ENCODE measurements at regions not wholly inside any gene's neighbourhood (a gene's known extent, or its start where the extent isn't known, plus 50 kb on each side); places are given as distances from the start of the nearest gene placed in this dataset.

DNA sequence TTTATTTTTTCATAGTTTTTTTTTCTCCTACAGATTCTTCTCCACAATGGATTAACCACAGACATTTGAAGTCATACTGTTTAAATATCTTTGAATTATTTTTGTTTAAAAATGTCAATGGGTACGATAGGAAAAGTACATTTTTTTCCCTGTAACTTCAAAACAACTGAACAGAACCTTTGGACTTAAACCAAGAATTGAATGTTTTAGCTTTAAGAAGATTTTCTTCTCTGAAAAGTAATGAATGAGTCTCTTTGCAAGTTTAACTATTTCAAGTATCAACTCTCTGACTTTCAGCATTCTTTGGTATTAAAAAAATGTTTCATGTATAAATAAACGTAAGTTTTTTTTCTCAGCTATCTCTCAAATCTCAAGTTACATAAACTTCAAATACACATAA lies 364.3 kb downstream of the FBXO8 start:
- no peak for TF ChIP-seq EZH2 (IDR thresholded peaks at IDR 0.05)
- TF ChIP-seq, protein P1, sequence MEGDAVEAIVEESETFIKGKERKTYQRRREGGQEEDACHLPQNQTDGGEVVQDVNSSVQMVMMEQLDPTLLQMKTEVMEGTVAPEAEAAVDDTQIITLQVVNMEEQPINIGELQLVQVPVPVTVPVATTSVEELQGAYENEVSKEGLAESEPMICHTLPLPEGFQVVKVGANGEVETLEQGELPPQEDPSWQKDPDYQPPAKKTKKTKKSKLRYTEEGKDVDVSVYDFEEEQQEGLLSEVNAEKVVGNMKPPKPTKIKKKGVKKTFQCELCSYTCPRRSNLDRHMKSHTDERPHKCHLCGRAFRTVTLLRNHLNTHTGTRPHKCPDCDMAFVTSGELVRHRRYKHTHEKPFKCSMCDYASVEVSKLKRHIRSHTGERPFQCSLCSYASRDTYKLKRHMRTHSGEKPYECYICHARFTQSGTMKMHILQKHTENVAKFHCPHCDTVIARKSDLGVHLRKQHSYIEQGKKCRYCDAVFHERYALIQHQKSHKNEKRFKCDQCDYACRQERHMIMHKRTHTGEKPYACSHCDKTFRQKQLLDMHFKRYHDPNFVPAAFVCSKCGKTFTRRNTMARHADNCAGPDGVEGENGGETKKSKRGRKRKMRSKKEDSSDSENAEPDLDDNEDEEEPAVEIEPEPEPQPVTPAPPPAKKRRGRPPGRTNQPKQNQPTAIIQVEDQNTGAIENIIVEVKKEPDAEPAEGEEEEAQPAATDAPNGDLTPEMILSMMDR (IDR thresholded peaks at IDR 0.05), result no peak
